Stimulated activated CD8-positive, alpha-beta memory T cell treated with anti-CD3 and anti-CD28 coated beads, Interleukin-7, amount 100 ng/mL, for 24 hours (primary cell): ENCODE measurements at regions not wholly inside any gene's neighbourhood (a gene's known extent, or its start where the extent isn't known, plus 50 kb on each side); places are given as distances from the start of the nearest gene placed in this dataset.
A peak's percentile ranks its signal among the peaks of the same experiment; 100 is the strongest.
"Not testable (repeated sequence)": the region's sequence is repeated elsewhere in the genome, so short reads cannot be mapped to it uniquely, and the experiment has no call there.

Experiments used
- DNase-seq: peaks from one replicate; pipeline ENCODE4 v3.0.0-alpha.2; 2020; ENCODE audit warnings: low read depth

DNA sequence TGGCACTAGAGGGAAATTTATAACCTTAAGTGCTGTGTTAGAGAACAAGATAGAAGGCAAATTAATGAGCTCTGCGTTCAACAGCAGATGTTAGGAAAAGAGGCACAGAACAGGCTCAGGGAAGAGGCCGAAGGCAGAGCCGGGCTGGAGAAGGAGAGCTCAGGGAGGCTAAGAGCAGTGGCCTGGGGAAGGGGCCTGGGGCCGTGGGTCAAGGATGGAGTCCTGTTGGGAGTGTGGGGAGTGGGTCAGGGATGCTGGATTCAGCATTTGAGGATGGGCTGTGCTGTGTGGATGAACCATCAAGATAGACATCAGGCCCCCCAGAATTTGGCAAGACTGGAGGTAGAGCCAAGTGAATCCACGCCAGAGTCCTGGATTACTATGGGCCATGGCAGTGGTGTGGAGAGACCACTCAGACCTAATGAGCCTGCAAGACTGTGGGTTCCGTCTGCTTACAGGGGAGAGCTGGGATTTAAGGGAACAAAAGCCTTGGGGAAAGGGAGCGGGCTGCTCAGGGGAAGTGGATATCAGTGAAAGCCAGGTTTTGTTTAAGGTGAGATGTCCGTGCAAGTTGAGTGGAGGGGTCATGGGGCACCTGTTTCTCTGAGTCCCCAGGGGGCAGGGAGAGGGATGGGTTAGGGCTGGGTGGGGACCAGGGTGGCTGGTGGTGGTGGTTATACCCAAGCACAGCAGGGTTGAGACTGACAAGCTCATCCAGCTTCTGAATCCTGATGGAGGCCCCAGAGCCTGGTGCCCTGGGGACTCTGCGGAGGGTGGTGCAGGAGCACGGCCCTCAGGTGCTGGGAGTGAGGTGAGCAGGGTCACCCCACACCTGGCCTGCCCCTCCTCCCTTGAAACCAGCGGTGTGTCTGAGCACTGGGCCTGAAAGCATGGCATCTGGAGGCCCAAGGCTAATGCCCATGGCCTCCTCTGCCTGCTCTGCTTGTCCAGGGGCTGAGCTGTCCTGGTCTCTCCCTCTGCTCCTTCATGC, 101.7 kb downstream of the BMS1 start:
- DNase-seq: no peak

DNA sequence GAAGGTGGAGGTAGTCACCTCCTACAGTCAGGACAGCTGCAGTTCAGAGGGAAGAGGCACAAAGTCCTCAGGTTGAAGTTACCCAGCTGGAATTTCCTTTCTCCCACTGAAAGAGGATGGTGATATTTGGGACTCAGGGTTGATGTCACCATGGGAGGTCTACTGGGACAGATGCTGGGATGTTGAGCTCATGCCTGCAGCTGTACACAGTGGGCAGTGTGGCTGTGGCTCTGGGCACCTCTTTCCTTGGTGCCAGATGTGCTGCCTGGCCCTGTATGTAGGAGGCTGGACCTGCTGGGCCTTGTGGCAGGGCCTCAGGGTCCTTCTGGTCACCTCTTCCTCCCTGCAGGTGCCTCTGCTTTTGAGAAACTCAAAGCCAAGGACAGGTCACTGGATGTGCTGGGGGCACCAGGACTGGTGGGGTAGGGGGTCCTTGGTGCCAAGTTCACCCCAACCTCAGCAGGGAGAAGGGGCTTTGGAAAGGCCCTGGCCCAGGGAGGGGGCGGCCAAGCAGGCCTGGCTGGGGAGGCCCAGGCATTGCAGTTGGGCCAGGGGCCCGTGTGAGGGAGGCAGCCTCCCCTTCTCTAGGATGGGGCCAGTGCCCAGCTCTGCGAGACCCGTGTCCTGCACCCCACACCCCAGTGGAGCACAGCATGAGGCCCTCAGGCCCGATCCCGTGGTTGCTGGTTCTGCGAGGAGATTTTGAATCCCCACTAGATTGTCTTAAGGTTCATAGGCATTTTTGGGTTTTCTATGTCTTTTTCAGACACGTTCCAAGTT, 103.1 kb downstream of the BMS1 start:
- no peak for DNase-seq

DNA sequence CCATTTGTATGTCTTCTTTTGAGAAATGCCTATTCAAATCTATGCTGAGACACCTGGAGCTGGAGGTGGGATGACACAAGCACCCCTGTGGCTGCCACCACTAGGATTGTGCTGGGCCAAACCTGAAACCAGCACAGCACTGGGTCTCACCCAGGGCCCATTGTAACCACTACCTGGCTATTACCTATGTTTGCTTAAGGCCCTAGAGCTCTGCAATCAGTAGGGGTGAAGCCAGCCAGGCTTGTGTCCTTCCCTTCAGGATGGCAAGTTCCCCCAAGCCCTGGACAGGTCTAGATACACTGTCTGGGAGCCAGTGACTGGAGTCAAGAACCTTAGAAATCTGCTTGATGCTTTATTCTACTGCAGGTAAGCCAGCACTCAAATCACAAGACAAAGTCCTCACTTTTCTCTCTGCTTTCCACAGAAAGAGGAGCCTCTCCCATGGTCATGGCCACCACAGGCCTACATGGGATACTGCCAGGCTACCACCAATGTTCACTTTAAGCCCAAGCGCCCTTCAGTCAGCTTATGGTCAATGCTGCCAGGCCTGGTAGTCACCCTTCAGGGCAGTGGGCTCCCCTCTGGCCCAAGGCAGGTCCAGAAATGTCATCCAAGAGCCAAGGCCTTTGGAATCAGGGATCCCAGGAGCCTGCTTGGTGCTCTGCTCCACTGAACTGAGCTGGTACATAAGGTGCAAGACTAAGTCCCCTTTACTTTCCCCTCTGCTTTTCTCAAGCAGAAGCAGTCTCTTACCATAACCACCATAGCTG, 105.3 kb downstream of the BMS1 start:
- no peak for DNase-seq

DNA sequence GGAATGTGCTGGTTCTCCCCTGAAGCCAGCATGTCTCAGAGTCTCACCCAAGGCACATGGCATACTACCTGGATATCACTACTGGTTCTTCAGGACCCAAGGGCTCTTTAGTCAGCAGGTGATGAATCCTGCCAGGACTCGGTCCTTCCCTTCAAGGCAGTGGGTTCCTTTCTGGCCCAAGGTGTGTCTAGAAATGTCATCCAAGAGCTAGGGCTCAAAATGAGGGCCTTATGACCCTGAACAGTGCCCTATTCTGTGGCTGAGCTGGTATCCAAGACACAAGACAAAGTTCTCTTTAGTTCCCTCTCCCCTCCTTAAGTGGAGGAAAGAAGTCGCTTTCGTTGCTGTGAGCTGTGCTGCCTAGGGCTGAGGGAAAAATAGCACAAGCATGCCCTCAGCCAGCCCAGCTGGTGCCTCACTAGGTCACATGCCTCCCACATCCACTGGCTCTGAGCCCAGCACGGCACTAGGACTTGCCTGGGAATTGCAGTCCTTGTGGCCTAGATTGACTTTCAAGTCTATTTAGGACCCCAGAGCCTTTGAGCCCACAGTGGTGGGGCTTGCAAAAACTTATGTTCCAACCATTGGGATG, 106.0 kb downstream of the BMS1 start:
- DNase-seq: no peak

DNA sequence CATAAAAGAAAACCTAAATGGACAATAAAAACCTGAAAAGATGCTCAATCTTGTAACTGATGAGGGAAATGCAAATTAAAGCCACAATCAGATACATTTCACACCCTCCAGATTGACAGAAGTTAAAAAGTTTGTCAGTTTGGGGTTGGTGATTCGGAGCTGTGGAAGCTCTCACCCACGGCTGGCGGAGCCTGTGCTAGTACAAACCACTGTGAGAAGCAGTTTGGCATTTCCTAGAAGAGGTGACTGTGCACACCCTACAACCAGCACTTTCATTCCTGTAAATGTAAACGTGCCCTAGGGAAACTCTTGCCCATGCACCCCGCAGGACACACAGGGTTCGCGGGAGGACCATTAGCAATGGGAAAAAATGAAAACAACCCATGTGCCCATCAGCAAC, 114.1 kb downstream of the BMS1 start:
- DNase-seq: no peak

DNA sequence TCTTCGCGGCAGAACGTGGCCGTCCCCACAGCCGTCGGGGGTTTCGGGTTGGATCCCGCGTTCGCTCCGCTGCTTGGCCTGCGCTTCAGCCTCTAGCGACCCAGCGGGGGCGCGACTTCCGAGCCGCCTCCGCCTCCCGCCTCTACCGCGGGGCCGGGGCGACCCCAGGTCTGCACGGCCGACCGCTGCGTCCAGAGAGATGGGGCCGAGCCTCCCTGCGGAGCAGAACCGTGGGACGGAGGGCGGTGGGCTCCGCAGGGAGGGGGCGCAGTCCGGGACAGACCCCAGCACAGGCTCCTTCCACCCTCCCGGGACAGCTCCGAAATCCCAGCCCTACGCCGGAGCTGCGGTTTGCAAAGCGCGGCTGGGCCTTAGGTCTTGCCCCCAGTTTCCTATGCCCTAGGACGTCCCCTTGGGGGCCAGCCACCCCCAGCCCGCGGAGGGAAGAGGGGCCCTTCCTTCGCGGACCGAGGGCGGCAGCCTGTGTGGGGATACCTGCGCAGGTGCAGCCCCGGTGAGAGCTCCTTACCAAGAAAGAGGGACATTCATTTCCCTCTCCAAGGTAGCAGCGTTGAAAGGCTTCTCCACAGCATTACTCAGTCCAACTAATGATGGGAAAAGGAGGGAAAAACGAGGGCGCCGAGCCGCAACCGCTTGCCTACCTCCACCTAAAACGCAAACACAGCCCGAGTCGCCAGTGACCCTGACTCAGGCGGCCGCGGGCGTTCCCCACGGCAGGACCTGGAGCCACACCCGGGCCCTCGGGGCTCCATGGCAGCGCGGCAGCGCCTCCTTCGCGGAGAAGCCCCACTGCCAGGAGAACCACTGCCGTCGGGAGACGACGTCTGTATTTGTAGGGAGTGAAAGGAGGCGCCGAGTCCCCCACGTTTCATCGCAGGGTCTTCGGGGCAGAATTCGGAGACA, 115.7 kb downstream of the BMS1 start:
- DNase-seq: no peak

DNA sequence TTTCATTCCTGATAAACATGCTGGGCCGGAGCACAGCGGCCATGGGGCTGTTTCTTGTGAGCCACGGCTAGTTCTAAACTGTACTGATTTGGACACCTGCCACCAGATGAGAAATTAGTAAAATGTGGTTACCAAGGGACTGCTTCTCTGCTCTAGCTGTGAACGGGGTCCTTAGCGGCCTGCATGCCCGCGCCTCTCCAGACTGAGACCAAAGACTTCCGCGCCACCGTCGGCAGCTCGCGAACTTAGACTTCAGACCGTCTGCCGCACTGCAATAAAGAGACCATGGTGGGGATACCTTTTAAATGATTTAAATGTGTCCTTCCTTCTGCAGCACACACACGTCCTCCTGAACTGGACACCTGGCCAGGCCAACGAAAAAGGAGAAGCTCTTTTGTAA, 116.4 kb downstream of the BMS1 start:
- no peak for DNase-seq

DNA sequence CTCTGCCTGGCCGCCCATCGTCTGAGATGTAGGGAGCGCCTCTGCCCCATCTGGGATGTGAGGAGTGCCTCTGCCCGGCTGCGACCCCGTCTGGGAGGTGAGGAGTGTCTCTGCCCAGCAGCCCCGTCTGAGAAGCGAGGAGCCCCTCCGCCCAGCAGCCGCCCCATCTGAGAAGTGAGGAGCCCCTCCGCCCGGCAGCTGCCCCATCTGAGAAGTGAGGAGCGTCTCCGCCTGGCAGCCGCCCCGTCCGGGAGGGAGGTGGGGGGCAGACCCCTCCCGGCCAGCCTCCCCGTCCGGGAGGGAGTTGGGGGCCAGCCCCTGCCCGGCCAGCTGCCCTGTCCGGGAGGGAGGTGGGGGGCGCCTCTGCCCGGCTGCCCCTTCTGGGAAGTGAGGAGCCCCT, 117.8 kb downstream of the BMS1 start:
- DNase-seq: not testable (repeated sequence)

DNA sequence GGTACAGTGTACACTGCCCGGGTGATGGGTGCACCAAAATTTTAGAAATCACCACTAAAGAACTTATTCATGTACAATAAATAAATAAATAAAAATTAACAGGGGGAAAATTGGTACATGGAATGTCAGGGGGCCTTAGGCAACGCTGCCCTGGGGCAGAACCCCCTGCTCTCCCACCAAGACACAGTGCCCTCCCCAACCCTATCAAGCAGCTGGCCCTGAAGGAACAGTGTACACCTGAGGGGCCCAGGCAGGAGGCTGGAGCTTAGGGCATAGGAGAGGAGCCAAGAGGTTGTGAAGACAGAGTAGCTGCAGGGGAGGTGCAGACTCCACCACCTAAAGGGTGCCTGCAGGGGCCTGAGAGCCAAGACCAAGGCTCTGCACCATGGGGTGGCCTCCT, 128.8 kb downstream of the BMS1 start:
- no peak for DNase-seq

DNA sequence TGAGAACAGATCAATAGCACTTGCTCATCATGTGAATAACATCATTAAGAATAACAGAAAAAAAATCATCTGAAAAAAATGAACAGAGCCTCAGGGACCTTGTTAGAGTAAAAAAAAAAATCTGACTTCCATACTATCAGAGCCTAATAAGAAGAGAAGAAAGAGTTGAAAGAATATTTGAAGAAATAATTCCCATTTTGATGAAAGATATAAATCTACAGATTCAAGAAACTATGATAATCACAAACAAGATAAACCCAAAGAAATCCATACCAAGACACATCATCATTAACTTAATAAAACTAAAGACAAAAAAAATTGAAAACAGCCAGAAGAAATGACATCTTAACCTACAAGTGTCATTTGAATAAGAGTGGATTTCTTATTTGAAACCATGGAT, 134.4 kb downstream of the BMS1 start:
- DNase-seq: no peak

DNA sequence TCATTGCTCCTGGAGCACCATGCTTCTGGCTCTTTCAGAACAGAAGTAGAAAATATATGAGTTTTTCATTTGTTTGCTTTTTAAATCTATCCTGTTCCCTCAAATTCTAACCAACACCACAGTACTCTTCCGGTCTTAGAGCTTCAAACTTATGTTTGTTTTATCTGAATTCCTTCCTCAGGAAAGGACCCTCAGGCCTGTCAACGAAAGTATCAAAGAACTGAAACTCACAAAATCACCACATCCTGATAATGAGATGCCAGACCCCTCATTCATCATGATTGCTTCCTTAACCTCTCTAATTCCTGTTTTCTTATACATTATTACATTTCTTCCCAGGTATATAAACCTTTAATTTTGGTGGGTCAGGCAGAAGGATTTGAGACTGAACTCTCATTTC, 135.2 kb downstream of the BMS1 start:
- no peak for DNase-seq

DNA sequence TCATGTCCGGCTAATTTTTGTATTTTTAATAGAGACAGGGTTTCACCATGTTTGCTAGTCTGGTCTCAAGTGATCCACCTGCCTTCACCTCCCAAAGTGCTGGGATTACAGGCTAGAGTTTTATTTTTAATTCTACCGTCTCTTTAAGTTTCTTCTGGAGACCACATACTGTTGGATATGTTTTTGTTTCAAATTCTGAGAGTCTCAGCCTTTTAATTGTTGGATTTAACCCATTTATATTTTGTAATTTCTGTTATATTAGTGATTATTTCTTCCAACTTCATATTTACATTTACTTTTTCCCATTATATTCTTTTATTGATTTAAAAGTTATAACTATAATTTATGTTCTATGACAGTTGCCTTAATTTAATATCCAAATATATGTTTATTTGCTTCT, 139.4 kb downstream of the BMS1 start:
- DNase-seq: no peak

DNA sequence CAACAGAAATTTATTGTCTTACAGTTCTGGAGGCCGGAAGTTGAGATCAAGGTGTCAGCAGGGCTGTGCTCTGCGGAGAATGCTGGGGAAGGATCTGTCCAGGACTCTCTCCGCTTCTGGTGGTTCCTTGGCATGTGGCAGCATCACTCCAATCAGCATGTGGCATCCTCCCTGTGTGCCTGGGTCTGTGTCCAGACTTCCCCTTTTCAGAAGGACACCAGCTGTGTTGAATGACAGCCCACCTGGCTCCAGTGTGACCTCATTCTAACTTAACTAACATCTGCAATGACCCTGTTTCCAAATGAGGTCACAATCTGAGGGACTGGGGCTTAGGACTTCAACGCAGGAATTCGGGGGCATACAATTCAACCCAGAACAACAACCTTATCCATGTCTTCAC, 141.9 kb downstream of the BMS1 start:
- no peak for DNase-seq

DNA sequence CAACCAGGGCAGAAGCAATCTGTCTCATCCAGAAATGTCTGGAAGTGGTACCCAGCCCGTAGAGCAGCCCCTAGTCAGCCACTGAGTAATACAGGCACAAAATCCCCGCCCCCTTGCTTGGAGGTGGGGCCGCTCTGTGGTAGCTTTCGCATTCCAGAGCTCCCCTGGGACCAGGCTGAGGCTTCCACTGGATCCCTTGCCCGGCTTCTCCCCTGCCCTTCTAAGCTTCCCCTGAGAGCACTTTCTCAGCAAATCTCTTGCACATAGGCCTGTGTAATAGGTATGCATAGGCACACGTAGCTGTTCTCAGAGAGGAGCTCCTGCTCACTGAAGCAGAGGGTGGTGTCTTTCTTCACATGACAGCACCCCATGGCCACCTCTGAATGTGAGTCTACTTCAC, 144.2 kb downstream of the BMS1 start:
- DNase-seq: no peak

DNA sequence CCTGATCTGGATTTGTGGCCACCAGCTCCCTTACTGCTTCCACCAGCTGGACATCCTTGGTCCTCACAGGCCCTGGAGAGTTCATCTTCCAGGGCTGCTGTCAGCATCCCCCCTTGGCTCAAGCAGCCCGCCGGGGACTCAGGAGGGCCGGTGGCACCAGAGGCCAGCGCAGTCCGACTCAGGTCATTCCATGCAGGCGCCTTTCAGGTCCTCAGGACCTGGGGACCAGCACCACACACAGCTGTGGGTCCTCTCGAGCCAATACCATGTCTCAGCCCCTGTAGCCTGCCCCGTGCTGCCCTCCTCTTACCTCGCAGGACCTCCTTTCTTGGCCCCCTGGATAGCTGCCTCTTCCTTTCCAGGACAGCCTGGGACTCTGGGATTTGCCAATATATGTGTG, 145.5 kb downstream of the BMS1 start:
- no peak for DNase-seq

DNA sequence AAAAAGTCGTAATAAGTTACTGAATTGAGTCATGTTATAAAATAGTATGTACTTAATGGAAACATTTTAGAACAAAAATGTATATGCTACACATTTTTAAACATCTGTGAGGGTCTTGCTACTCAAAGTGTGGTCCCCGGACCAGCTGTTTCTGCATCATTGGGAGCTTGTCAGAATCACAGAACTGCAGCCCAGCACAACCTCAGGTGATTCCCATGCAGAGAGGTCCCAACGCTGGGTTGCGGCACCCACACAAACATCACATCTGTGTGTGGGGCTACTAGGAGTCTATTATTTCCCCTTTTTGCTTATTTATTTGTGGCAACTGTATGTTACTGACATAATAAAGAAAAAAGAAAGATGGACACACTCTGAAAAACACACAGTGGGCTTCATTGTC, 146.6 kb downstream of the BMS1 start:
- no peak for DNase-seq

DNA sequence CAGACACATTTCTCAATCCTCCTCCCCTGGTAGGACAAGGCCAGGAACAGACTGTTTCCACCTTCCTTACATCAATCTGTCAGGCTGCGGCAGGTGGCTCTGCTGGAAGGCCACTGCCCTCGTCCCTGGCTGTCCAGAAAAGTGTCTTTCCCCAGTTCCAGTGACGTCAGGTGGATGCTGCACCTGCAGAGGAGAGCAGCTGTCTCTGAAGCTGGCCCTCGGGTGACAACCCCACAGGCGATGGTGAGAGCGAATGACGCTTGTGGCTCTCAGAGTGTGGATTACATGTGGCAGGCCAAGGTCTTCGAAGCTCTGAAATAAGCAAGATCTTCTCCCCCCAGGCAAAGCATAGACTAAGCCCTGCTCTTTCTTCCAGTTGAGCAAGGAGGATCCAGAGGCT, 146.9 kb upstream of the RET start:
- DNase-seq: no peak

DNA sequence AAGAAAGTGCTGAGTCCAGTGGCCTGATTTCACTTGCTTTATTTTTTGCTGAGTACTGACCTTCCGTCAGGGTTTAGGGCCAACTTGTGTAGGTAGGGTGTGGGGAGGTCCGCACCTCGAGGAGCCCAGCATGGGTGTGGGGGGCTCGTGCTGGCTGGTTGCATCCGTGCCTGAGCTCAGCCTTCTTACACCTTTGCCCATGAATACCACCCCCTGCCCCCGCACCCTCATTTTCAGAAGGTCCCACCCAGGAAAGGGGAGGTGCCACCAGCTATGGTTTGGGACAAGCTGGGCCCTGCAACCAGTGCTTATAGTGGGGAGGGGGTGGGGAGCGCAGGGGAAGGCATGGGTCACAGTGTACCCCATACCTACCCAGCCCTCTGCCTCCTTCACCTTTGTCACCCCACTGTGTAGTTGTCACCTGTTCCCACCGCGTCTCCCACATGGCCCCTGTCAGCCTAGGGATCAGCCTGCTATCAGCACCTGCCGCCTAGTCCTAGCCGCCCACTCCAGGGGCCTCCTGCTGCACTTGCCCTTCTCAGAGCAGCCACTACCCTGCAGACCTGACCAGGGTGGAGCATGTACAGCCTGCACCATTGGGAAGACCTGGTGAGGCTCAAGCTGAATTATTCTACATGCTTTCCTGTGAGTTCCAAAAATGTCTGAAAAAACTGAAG, 146.2 kb upstream of the RET start:
- no peak for DNase-seq

DNA sequence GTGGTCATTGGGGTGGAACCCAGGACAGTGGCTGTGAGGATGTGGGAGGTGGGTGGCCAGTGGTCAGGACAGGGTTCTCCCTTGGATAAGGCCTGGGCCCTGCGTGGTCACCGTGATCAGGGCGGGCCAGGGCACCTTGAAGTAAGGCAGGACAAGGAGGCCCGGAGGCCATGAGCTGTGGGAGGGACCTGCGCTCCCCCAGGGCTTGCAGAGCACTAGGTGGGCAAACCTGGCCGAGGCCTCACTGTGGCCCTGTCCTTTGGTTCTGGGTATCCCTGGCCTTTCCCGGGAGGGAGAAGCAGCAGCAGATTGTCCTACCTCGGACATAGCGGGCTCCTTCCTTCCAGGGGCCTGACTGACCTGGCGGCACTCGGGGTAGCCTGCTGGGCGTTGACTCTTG, 144.8 kb upstream of the RET start:
- DNase-seq: no peak

DNA sequence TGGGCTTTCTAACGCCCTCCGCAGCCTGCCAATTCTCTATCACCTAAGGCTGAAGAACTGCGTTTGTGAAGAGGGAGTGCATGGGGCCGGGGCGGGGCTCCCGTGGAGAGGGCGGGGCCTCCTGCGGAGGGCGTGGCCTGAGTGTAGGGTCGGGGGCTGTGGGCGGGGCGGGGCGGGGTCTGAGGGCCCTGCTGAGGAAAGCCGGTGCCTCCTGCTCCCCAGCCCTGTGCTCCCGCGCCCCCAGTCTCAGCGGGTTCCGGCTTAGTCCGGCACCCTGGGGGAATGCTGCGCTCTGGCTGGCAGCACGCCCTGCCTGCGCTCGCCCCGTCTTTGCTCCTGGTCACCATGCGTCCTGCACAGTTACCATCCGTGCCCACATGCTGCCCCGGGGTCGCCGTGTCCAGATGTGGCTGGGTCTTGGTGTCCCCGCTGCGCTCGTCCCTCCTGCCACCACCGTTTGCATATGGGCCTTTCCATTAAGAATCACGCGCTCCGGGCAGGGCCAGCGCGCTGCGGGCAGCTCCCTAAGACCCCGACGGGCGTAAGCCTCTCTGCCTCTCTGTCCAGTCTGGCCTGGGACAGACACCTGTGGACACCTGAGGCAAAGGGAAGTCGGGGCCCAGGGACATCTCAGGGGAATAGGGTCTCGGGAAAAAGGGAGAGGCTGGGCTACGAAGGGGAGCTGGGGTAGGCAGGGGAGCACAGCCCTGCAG, 144.0 kb upstream of the RET start:
- DNase-seq: peak; percentile 35
